HG02678 (cell line): ENCODE measurements at regions not wholly inside any gene's neighbourhood (a gene's known extent, or its start where the extent isn't known, plus 50 kb on each side); places are given as distances from the start of the nearest gene placed in this dataset.
"Not testable (repeated sequence)": the region's sequence is repeated elsewhere in the genome, so short reads cannot be mapped to it uniquely, and the experiment has no call there.

ENCODE experiments used
- ATAC-seq: cut with Tn5 transposase; IDR thresholded peaks from one replicate; pipeline ENCODE4 v1.9.1; 2021; ENCODE audit warnings: mild to moderate bottlenecking, moderate library complexity; ENCODE audit not compliant: unreplicated experiment

- ATAC-seq, result not testable (repeated sequence)
Measured at GRCh38 chr11:67877316-67877715, 126.6 kb downstream of the UNC93B1 start.

DNA sequence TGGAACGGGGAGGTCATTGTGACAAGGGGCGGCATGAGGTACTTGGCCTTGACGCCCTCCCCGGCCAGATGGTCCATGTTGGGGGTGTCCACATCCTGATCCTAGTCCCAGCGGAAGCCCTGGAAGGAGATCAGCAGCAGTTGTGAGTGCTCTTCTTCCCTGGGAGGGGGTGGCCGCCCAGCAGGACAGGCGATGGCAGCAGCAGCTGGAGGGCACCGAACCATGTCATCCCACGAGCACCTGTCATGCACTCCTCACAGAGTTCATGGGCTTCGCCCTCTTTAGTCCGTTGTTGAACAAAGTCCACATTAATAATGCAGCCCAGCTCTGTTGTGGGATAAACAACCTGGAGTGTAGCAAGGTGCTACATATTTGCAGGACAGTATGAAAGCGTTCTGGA lies 130.7 kb downstream of the UNC93B1 start:
- ATAC-seq, result not testable (repeated sequence)

- not testable (repeated sequence) for ATAC-seq
Measured at GRCh38 chr11:67871168-67871567, 132.7 kb downstream of the UNC93B1 start.

DNA sequence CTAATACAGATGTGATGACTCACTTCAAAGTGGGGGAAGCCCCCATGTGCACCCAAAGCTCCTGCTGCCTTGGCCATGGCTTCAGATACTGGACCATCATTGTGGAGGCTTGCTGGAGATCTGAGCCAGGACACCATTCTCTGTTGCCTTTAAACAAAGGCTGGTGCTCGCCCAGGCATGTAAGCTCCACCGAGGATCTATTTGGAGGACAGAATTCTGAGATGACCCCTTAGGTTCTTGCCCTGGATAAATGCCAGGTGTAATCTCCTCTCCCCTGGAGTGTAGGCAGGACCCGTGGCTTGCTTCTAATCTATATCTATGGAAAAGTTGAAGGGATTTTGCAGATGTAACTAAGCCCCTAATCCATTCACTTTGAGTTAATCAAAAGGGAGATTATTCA lies 141.0 kb downstream of the UNC93B1 start:
- not testable (repeated sequence) for ATAC-seq

- not testable (repeated sequence) for ATAC-seq
Measured at GRCh38 chr11:67859513-67860161, 144.3 kb downstream of the UNC93B1 start.

- not testable (repeated sequence) for ATAC-seq
Measured at GRCh38 chr11:67850747-67851146, 153.2 kb downstream of the UNC93B1 start.

GRCh38 chr11:67849766-67850165 lies 154.1 kb downstream of the UNC93B1 start:
- ATAC-seq, result not testable (repeated sequence)

GRCh38 chr11:67847896-67848875 lies 155.7 kb downstream of the UNC93B1 start:
- not testable (repeated sequence) for ATAC-seq

DNA sequence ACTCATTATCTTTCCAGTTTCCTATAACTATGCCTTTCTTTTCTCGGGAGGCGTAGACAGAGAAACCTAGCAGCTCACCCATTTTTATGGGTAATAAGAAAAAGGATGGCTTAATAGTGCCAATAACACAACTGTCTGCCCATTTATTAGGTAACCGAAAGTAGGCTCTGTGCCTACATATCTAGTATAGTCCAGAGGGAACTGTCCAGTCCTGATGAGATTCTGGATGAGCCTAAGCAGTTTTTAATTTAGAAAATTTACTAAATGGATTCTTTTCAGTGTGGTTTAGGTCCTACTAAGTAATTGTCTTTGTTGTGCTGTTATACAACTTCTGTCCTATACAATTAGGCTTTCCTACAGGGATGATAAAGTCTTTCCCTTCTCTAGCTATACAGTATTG lies 157.6 kb downstream of the UNC93B1 start:
- ATAC-seq, result not testable (repeated sequence)

DNA sequence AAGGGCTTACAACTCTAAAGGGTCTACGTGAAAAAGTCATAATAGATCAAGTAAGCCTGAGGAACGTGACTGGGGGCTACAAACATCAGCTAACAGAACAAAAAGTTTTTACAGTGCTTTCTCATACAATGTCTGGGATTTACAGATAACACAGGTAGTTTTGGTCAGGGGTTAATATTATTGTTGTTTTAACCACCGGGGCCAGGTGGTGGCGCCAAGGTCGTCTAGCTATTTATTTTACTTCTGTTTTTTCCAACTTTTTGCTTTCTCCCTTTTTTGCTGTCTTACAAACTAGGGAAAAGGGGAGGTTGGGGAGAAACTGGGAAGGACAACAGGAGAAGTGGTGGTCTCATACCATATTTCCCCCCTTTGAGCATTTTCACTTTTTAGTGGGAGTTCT lies 158.6 kb downstream of the UNC93B1 start:
- not testable (repeated sequence) for ATAC-seq

DNA sequence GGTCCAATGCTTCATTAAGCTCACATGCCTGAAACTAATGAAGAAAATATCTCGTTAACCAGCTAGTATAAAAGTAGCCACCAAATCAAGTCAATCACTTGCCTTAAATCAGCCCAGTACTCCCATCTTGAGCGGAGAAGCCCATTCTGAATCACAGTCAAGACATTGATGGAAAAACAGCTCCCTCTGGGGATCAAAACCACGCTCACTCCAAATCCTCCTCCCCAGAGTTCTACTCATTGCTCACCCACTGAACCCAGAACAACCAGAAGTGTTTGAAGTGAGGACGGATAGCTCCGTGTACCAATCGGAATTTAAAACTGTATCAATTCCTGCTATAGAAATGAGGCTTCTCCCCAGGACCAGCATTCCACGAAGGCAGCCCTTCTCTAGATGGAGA lies 163.3 kb downstream of the UNC93B1 start:
- not testable (repeated sequence) for ATAC-seq

GRCh38 chr11:67830152-67830551 lies 155.7 kb upstream of the ALDH3B2 start:
- not testable (repeated sequence) for ATAC-seq

- ATAC-seq, result not testable (repeated sequence)
Measured at GRCh38 chr11:67826951-67827296, 152.5 kb upstream of the ALDH3B2 start.

DNA sequence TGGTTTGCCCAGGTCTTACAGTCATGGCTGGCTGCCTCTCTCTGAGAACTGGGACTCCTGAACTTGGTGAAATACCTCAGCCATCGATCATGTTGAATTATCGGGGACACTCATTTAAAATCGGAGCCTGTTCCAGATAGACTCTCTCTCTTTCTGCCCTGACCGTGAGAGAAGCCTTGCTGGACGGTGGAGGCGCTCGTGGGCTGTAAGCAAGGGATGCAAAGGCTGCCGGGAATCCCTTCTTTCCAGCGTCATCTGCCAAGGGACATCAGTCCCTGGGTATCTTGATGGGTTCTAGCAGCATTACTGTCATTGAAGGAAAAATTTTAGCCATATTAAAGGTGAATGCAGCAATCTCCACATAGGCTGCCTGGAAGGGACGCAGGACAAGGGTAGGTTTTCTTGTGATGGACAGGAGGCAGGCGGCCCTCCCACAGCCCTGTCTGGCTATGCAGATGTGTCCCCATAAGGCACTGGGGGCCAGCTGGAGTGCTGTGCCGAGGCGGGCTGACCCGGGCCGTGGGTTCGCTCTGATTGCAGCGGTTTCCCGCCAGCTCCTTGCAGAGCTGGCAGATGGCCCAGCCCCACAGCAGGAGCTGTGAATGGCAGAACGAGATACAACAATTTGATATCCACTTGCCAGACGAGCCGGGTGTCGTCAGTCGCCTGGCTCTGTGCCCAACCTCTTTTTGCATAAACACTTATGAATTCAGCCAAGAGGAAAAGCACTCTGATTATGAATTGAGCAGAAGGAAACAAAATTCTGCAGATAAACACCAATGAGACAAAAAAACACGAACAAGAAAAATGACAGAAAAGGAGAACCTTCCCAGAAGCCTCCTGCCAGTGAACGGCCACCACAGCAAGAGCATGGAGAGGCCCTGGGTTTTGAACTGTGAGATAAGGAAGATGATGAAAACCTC lies 151.9 kb upstream of the ALDH3B2 start:
- ATAC-seq, result not testable (repeated sequence)

DNA sequence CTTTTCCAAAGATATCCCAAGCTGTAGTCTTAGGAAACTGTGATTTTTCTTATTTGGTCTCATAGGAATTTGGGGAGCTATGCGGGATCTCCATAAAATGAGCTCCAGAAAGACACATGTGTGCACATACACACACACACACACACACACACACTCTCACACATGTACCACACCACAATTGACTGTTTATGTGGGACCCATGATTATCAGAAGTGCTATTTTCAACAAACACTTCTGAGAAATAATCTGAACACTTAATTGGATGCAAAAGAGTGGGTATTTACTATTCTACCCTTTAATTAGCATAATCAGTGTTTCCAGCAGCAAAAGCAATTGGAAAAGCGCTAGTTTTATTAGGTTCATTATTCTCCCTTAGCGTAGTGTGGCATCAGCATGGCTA lies 150.4 kb upstream of the ALDH3B2 start:
- ATAC-seq, result not testable (repeated sequence)

GRCh38 chr11:67820081-67820480 lies 145.7 kb upstream of the ALDH3B2 start:
- ATAC-seq, result no peak

DNA sequence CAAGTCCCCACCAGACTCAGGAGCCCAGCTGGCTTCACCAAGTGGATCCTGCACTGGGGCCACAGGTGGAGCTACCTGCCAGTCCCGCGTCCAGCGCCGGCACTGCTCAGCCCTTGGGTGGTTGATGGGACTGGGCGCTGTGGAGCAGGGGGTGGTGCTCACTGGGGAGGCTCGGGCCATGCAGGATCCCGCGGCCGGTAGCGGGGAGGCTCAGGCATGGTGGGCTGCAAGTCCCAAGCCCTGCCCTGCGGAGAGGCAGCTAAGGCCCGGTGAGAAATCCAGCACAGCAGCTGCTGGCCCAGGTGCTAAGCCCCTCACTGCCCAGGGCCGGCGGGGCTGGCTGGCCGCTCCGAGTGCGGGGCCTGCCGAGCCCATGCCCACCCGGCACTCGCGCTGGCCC lies 143.1 kb upstream of the ALDH3B2 start:
- ATAC-seq, result not testable (repeated sequence)

DNA sequence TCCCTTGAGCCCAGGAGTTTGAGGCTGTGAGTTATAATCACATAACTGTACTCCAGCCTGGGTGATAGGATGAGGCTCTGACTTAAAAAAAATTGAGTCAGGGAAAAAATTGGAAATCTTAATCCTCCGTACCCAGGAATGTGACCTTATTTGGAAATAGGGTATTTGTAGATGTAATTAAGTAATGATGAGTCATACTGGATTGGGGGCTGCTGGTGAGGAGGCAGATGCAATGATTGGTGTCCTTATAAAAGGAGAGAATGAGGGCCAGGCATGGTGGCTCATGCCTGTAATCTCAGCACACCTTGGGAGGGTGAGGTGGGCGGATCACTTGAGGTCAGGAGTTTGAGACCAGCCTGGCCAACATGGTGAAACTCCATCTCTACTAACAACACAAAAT lies 134.9 kb upstream of the ALDH3B2 start:
- ATAC-seq, result not testable (repeated sequence)

- not testable (repeated sequence) for ATAC-seq
Measured at GRCh38 chr11:67807896-67808295, 133.5 kb upstream of the ALDH3B2 start.

DNA sequence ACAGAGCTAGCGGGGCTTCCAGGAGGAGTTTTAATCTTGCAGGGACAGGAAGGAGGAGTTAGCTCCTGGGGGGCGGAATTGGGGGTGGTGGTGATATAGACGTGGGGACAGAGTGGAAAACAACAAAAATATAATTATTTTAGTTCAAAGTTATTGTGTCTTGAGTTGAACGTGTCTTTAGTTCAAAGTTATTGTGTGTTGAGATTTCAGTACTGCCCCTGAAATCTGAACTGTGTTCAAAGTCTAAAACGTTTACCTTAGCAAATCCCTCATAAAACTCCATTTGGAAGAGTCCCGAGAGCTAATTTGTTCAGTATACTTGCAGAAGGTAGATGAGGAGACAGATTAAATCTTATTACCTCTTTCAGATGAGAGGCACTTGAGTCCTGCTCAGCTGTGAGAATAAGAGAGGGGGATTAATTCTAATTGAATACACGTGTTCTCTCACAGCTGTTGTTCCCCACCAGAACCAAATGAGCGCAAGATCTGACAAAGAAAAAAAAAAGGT lies 132.4 kb upstream of the ALDH3B2 start:
- not testable (repeated sequence) for ATAC-seq

- not testable (repeated sequence) for ATAC-seq
Measured at GRCh38 chr11:67806183-67806582, 131.8 kb upstream of the ALDH3B2 start.
